Activated CD8-positive, alpha-beta memory T cell treated with anti-CD3 and anti-CD28 coated beads, Interleukin-2, amount 50 U/mL, for 24 hours (primary cell): ENCODE measurements at regions not wholly inside any gene's neighbourhood (a gene's known extent, or its start where the extent isn't known, plus 50 kb on each side); places are given as distances from the start of the nearest gene placed in this dataset.
"Not testable (repeated sequence)": the region's sequence is repeated elsewhere in the genome, so short reads cannot be mapped to it uniquely, and the experiment has no call there.

Source experiments
- DNase-seq: peaks from one replicate; pipeline ENCODE4 v3.0.0-alpha.2; 2020; ENCODE audit errors: extremely low read depth

GRCh38 chr12:90695415-90695814, 259.6 kb downstream of the CCER1 start:
- DNase-seq: no peak

- no peak for DNase-seq
These were observed 264.9 kb downstream of the CCER1 start for GRCh38 chr12:90690120-90690519.

- DNase-seq: not testable (repeated sequence)
These were observed 267.3 kb downstream of the CCER1 start for GRCh38 chr12:90687682-90688081.

- DNase-seq: no peak
These were observed 271.1 kb downstream of the CCER1 start for GRCh38 chr12:90683871-90684270.

GRCh38 chr12:90682398-90682797, 272.6 kb downstream of the CCER1 start:
- DNase-seq: no peak

- no peak for DNase-seq
These were observed 275.3 kb downstream of the CCER1 start for GRCh38 chr12:90679674-90680073.

GRCh38 chr12:90677552-90677951, 277.4 kb downstream of the CCER1 start:
- no peak for DNase-seq

GRCh38 chr12:90677055-90677454, 277.9 kb downstream of the CCER1 start:
- DNase-seq: no peak

GRCh38 chr12:90675106-90675505, 279.9 kb downstream of the CCER1 start:
- no peak for DNase-seq

GRCh38 chr12:90672081-90672480, 282.9 kb downstream of the CCER1 start:
- no peak for DNase-seq

- DNase-seq: not testable (repeated sequence)
These were observed 291.0 kb downstream of the CCER1 start for GRCh38 chr12:90663949-90664348.

GRCh38 chr12:90659060-90659459, 295.9 kb downstream of the CCER1 start:
- DNase-seq: no peak

GRCh38 chr12:90653040-90653439, 301.9 kb downstream of the CCER1 start:
- no peak for DNase-seq

- no peak for DNase-seq
These were observed 302.7 kb downstream of the CCER1 start for GRCh38 chr12:90652280-90652679.

- no peak for DNase-seq
These were observed 309.8 kb downstream of the CCER1 start for GRCh38 chr12:90645181-90645580.

GRCh38 chr12:90631591-90632212, 323.3 kb downstream of the CCER1 start:
- no peak for DNase-seq

- no peak for DNase-seq
These were observed 325.0 kb downstream of the CCER1 start for GRCh38 chr12:90630006-90630405.

GRCh38 chr12:90628213-90628612, 326.8 kb downstream of the CCER1 start:
- no peak for DNase-seq

- no peak for DNase-seq
These were observed 327.6 kb downstream of the CCER1 start for GRCh38 chr12:90627180-90627896.

- DNase-seq: no peak
These were observed 332.5 kb downstream of the CCER1 start for GRCh38 chr12:90622431-90622830.

GRCh38 chr12:90621927-90622326, 333.0 kb downstream of the CCER1 start:
- DNase-seq: no peak

- no peak for DNase-seq
These were observed 335.0 kb downstream of the CCER1 start for GRCh38 chr12:90619943-90620342.

GRCh38 chr12:90618586-90618985, 336.4 kb downstream of the CCER1 start:
- no peak for DNase-seq

GRCh38 chr12:90611891-90612290, 343.1 kb downstream of the CCER1 start:
- DNase-seq: no peak
